ENCODE measurements at regions not wholly inside any gene's neighbourhood (a gene's known extent, or its start where the extent isn't known, plus 50 kb on each side); places are given as distances from the start of the nearest gene placed in this dataset.

DNA sequence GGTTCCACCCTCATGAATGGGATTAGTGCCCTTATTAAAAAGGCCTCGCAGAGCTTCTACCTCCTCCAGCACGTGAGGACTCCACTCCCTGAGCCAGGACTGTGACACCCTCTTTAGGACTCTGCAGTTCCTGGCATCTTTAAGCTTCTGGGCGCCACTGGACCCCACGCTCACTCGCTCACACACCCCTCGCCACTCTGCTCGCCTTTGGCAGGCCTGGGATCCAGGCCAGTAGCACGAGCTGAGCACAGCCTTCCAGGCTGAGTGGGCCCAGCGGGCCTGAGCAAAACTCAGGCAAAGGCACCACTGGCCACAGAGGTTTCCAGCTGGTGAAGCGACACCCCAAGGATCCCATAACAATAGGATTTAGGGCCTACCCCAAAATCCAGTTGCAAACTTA is 107.9 kb upstream of the GPC1 start:
- in situ Hi-C loops (cut with MboI) (no loop called here), intact Hi-C loops (cut with micrococcal nuclease; ENCODE audit: unreplicated experiment) (no loop called here)
- WGBS (ENCODE audit: insufficient coverage, insufficient replicate concordance, low lambda C conversion rate, missing lambda C conversion rate): 7% methylated on average over 10 of the region's 10 CpGs
- Histone ChIP-seq H3K79me2 (ENCODE audit: control insufficient read depth, insufficient read depth, low read length) (no peaks in the 10 kb centered on the region), H3K27me3 (replicated peaks in 1 of 2; ENCODE audit: control insufficient read depth in 2 of 2, insufficient read depth in 2 of 2, low read length in 1 of 2) (peaks cover 0 to 4% of the 10 kb centered on the region in 2 experiments; a peak in 3 of 4 replicates), H3K36me3 (ENCODE audit: control insufficient read depth in 2 of 2, insufficient read depth in 2 of 2, low read length in 1 of 2) (no peaks in the 10 kb centered on the region), H3K9ac (ENCODE audit: control insufficient read depth, insufficient read depth, low read length) (no peak overlapping the region), H3K4me1 (ENCODE audit: control insufficient read depth, insufficient read depth, low read length) (no peaks in the 10 kb centered on the region), H3K27ac (ENCODE audit: control insufficient read depth, insufficient read depth) (no peak overlapping the region), H3K4me3 (no peak overlapping the region), H4K20me1 (ENCODE audit: control insufficient read depth, insufficient read depth) (no peaks in the 10 kb centered on the region), H3K4me2 (ENCODE audit: control insufficient read depth, insufficient read depth) (no peak overlapping the region), H2AFZ (ENCODE audit: control insufficient read depth, low read depth, low read length) (no peak overlapping the region), H3K9me3 (replicated peaks; ENCODE audit: control insufficient read depth, insufficient read depth, low read length) (no peaks in the 10 kb centered on the region)
- BruUV-seq (replicated peaks): no TSS peak
- SMC1A ChIA-PET (ENCODE audit: uncharacterized antibody, unreplicated experiment): no interaction called here
- ATAC-seq: no peak
- POLR2A ChIA-PET: no interaction called here
- no peak for FAIRE-seq
- RAD21 ChIA-PET (ENCODE audit: unreplicated experiment): no interaction called here
- CTCF ChIA-PET: no interaction called here
- DNase-seq (ENCODE audit: low read depth, low spot score): no peak
- TF ChIP-seq ATF2 (IDR thresholded peaks at IDR 0.05; ENCODE audit: low read length) (no peak), POU2F2 (IDR thresholded peaks at IDR 0.05; ENCODE audit: borderline replicate concordance, low read depth, low read length) (no peak), ESRRA (IDR thresholded peaks at IDR 0.05; ENCODE audit: low read length) (no peak), CREM (IDR thresholded peaks at IDR 0.05; ENCODE audit: low read depth) (no peak), MXI1 (IDR thresholded peaks at IDR 0.05; ENCODE audit: low read depth, low read length) (no peak), CBFB (IDR thresholded peaks at IDR 0.05; ENCODE audit: low read depth) (no peak), RCOR1 (conservative IDR thresholded peaks at IDR 0.05; ENCODE audit: low read depth, low read length) (no peak), ZBTB33 (IDR thresholded peaks at IDR 0.05) (no peak), SREBF1 (IDR thresholded peaks at IDR 0.05; ENCODE audit: low read length) (no peak), ZBTB11 (CRISPR knock-in tag; IDR thresholded peaks at IDR 0.05) (no peak), ZNF217 (IDR thresholded peaks at IDR 0.05) (no peak), HDAC6 (IDR thresholded peaks at IDR 0.05; ENCODE audit: unreplicated experiment) (no peak), NR2C1 (IDR thresholded peaks at IDR 0.05) (no peak), SMAD5 (IDR thresholded peaks at IDR 0.05; ENCODE audit: low read depth) (no peak), MEF2A (IDR thresholded peaks at IDR 0.05; ENCODE audit: insufficient read depth, low read depth, low read length) (no peak), TARDBP (IDR thresholded peaks at IDR 0.05; ENCODE audit: borderline replicate concordance) (no peak)
- TF ChIP-seq, protein P1, sequence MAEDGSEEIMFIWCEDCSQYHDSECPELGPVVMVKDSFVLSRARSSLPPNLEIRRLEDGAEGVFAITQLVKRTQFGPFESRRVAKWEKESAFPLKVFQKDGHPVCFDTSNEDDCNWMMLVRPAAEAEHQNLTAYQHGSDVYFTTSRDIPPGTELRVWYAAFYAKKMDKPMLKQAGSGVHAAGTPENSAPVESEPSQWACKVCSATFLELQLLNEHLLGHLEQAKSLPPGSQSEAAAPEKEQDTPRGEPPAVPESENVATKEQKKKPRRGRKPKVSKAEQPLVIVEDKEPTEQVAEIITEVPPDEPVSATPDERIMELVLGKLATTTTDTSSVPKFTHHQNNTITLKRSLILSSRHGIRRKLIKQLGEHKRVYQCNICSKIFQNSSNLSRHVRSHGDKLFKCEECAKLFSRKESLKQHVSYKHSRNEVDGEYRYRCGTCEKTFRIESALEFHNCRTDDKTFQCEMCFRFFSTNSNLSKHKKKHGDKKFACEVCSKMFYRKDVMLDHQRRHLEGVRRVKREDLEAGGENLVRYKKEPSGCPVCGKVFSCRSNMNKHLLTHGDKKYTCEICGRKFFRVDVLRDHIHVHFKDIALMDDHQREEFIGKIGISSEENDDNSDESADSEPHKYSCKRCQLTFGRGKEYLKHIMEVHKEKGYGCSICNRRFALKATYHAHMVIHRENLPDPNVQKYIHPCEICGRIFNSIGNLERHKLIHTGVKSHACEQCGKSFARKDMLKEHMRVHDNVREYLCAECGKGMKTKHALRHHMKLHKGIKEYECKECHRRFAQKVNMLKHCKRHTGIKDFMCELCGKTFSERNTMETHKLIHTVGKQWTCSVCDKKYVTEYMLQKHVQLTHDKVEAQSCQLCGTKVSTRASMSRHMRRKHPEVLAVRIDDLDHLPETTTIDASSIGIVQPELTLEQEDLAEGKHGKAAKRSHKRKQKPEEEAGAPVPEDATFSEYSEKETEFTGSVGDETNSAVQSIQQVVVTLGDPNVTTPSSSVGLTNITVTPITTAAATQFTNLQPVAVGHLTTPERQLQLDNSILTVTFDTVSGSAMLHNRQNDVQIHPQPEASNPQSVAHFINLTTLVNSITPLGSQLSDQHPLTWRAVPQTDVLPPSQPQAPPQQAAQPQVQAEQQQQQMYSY (CRISPR knock-in tag; IDR thresholded peaks at IDR 0.05): no peak

Data from GM12878 (cell line).